ENCODE measurements at regions not wholly inside any gene's neighbourhood (a gene's known extent, or its start where the extent isn't known, plus 50 kb on each side); places are given as distances from the start of the nearest gene placed in this dataset.

GRCh38 chr1:69246109-69246508, 321.6 kb upstream of the LRRC7 start:
- Histone ChIP-seq H3K27me3 (ENCODE audit: control insufficient read depth, insufficient read depth, low read length) (no peaks in the 10 kb centered on the region), H3K4me3 (ENCODE audit: low read depth, low read length) (no peak overlapping the region), H3K36me3 (ENCODE audit: control insufficient read depth, insufficient read depth, low read length) (no peaks in the 10 kb centered on the region)
- FAIRE-seq = no peak
- no peak for DNase-seq (ENCODE audit: low read depth)
- TF ChIP-seq CTCF (IDR thresholded peaks at IDR 0.05; ENCODE audit: insufficient read depth, low read length, severe bottlenecking) = no peak

GRCh38 chr1:69246710-69247109, 321.0 kb upstream of the LRRC7 start:
- TF ChIP-seq CTCF (IDR thresholded peaks at IDR 0.05; ENCODE audit: insufficient read depth, low read length, severe bottlenecking) = no peak
- no peaks in the 10 kb centered on the region for H3K36me3 ChIP-seq (ENCODE audit: control insufficient read depth, insufficient read depth, low read length)
- no peak overlapping the region for H3K4me3 ChIP-seq (ENCODE audit: low read depth, low read length)
- DNase-seq (ENCODE audit: low read depth) (no peak), FAIRE-seq (no peak)
- no peaks in the 10 kb centered on the region for H3K27me3 ChIP-seq (ENCODE audit: control insufficient read depth, insufficient read depth, low read length)

GRCh38 chr1:69252696-69253095, 315.0 kb upstream of the LRRC7 start:
- no peak for TF ChIP-seq CTCF (IDR thresholded peaks at IDR 0.05; ENCODE audit: insufficient read depth, low read length, severe bottlenecking)

DNA sequence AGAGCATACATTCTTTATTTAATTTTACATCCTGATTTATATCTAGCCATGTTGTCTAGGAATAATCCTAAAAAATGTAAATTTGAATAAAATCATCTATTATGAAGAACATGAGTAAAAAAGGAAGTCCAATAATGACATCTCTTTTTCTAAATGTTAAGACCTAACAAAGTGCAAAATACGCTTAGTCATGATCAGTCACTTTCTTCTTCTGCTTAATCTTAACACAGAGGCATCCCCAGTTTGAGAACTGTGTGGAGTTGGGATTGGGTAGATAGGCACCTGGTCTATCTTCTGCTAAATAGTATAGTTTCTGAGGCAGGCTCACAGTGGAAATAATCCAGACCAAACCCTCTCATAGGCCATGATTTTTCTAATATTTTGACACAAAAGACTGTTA, 311.7 kb upstream of the LRRC7 start:
- H3K27me3 ChIP-seq (ENCODE audit: control insufficient read depth, insufficient read depth, low read length) = no peaks in the 10 kb centered on the region
- no peak for TF ChIP-seq CTCF (IDR thresholded peaks at IDR 0.05; ENCODE audit: insufficient read depth, low read length, severe bottlenecking)
- H3K4me3 ChIP-seq (ENCODE audit: low read depth, low read length) = no peak overlapping the region
- no peaks in the 10 kb centered on the region for H3K36me3 ChIP-seq (ENCODE audit: control insufficient read depth, insufficient read depth, low read length)
- FAIRE-seq (no peak), DNase-seq (ENCODE audit: low read depth) (no peak)

More at GRCh38 chr1:69252696-69253095, 315.0 kb upstream of the LRRC7 start:
- Histone ChIP-seq H3K36me3 (ENCODE audit: control insufficient read depth, insufficient read depth, low read length) (no peaks in the 10 kb centered on the region), H3K27me3 (ENCODE audit: control insufficient read depth, insufficient read depth, low read length) (no peaks in the 10 kb centered on the region), H3K4me3 (ENCODE audit: low read depth, low read length) (no peak overlapping the region)
- peak; percentile 39 for DNase-seq (ENCODE audit: low read depth)
- no peak for FAIRE-seq

DNA sequence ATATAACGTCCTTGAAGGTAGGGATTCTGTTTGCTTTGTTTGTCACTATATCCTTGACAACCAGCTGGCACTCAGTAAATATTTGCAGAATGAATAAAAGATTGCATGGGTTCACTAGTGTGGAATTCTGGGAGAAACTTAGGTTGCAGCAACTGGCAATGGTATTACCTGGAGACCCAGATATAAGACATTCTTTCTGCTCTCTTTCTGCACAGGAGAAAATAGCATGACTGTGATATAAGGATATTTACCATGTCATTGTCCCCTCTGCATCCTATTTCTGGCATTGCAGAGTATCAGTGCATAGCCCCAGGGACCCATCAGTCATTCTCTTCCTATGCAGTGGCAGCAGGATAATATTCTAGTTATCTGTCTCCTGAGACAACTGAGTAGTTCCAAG, 308.9 kb upstream of the LRRC7 start:
- no peak overlapping the region for H3K4me3 ChIP-seq (ENCODE audit: low read depth, low read length)
- FAIRE-seq (no peak), DNase-seq (ENCODE audit: low read depth) (peak; percentile 3)
- no peak for TF ChIP-seq CTCF (IDR thresholded peaks at IDR 0.05; ENCODE audit: insufficient read depth, low read length, severe bottlenecking)
- no peaks in the 10 kb centered on the region for H3K36me3 ChIP-seq (ENCODE audit: control insufficient read depth, insufficient read depth, low read length)
- no peaks in the 10 kb centered on the region for H3K27me3 ChIP-seq (ENCODE audit: control insufficient read depth, insufficient read depth, low read length)

DNA sequence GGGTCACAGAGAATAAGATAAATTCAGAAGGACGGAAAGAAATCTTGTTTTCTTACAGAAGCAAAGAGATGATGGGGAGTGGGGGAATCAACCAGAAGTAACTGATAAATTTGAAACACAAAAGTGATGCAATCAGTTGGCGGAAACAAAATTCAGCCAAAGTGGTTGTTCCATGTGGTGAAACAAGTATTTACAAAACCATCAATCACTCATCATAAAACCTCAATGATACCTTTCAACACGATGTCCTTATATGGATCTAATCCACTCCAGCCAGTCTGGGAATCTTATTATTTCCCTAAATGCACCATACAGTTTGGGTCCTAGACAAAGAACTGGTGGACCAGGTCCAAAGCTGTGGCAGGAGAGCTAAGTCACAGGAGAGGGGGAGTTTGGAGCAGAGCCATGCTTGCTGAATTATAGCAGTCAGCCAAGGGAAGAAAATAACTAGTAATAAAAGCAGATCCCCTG, 303.8 kb upstream of the LRRC7 start:
- TF ChIP-seq CTCF (IDR thresholded peaks at IDR 0.05; ENCODE audit: insufficient read depth, low read length, severe bottlenecking) = no peak
- DNase-seq (ENCODE audit: low read depth) (peak; percentile 10), FAIRE-seq (no peak)
- no peak overlapping the region for H3K4me3 ChIP-seq (ENCODE audit: low read depth, low read length)
- H3K36me3 ChIP-seq (ENCODE audit: control insufficient read depth, insufficient read depth, low read length) = no peaks in the 10 kb centered on the region
- no peaks in the 10 kb centered on the region for H3K27me3 ChIP-seq (ENCODE audit: control insufficient read depth, insufficient read depth, low read length)
